SK-N-SH (cell line): ENCODE measurements at regions not wholly inside any gene's neighbourhood (a gene's known extent, or its start where the extent isn't known, plus 50 kb on each side); places are given as distances from the start of the nearest gene placed in this dataset.

Experiments
- CTCF ChIA-PET: fragments of 300-600, 350-600 bp; formaldehyde crosslinking; extraction: SDS; loops from one replicate; lab custom pipeline; 2021; lab: Yijun Ruan, JAX
- POLR2A ChIA-PET: fragments of 350-600 bp; sonication (Branson Sonifier 250); formaldehyde crosslinking; extraction: SDS; loops from one replicate; lab custom pipeline; 2020; ENCODE audit warnings: antibody characterized with exemption, inconsistent platforms; lab: Yijun Ruan, JAX
- DNase-seq: peaks from one replicate; pipeline ENCODE4 v3.0.0; 2012
- H2AFZ ChIP-seq: fragments of 200-600 bp; sonication (generic); 2 replicates; pipeline ENCODE4 v1.8.1; 2016; ENCODE audit warnings: antibody characterized with exemption, mild to moderate bottlenecking, low read depth
- H3F3A ChIP-seq: fragments of 200-600 bp; sonication (generic); replicated peaks from 2 replicates; pipeline ENCODE3; 2016; ENCODE audit warnings: antibody characterized with exemption, mild to moderate bottlenecking; ENCODE audit not compliant: insufficient read depth
- H3K27ac ChIP-seq, 2 experiments: fragments of 200-500 bp in 1 of 2; fragments of 200-600 bp in 1 of 2; sonication (Bioruptor generic) in 1 of 2; sonication (generic), shearing (Covaris generic) in 1 of 2; 2 replicates each; pipeline versions ENCODE4 v1.5.1 to v1.6.1; 2014 to 2016; ENCODE audit warnings: low read depth in 2 of 2, inconsistent platforms in 1 of 2, low read length in 1 of 2, mild to moderate bottlenecking in 1 of 2, mixed read lengths in 1 of 2
- H3K27me3 ChIP-seq: fragments of 200-600 bp; sonication (generic), shearing (Covaris generic); 2 replicates; pipeline ENCODE4 v1.6.1; 2016; ENCODE audit warnings: mixed run types; ENCODE audit not compliant: insufficient read depth
- H3K36me3 ChIP-seq, 2 experiments: fragments of 200-500 bp in 1 of 2; fragments of 200-600 bp in 1 of 2; sonication (Bioruptor generic) in 1 of 2; sonication (generic) in 1 of 2; replicated peaks in 1 of 2; 2 replicates each; pipeline versions ENCODE3 to v1.5.1; 2014 to 2016; ENCODE audit warnings: low read length in 1 of 2, mild to moderate bottlenecking in 1 of 2; ENCODE audit not compliant: insufficient read depth in 2 of 2, control insufficient read depth in 1 of 2
- H3K4me1 ChIP-seq, 2 experiments: fragments of 200-500 bp in 1 of 2; fragments of 200-600 bp in 1 of 2; sonication (Bioruptor generic) in 1 of 2; sonication (generic), shearing (Covaris generic) in 1 of 2; 2 replicates each; pipeline versions ENCODE4 v1.5.1 to v1.6.1; 2014 to 2016; ENCODE audit warnings: low read depth in 1 of 2, low read length in 1 of 2, mixed run types in 1 of 2; ENCODE audit not compliant: insufficient read depth in 2 of 2, control insufficient read depth in 1 of 2
- H3K4me2 ChIP-seq: fragments of 200-600 bp; sonication (generic), shearing (Covaris generic); 2 replicates; pipeline ENCODE4 v1.6.1; 2017; ENCODE audit warnings: mixed run types
- H3K4me3 ChIP-seq, 2 experiments: fragments of 200-500 bp in 1 of 2; fragments of 200-600 bp in 1 of 2; sonication (Bioruptor generic) in 1 of 2; sonication (generic), shearing (Covaris generic) in 1 of 2; 2 replicates each; pipeline versions ENCODE4 v1.5.1 to v1.8.1; 2014 to 2016; ENCODE audit warnings: low read depth in 2 of 2, inconsistent platforms in 1 of 2, low read length in 1 of 2, mild to moderate bottlenecking in 1 of 2, mixed read lengths in 1 of 2, moderate library complexity in 1 of 2
- H3K79me2 ChIP-seq: fragments of 200-600 bp; sonication (generic); 2 replicates; pipeline ENCODE4 v1.8.1; 2017; ENCODE audit warnings: mild to moderate bottlenecking; ENCODE audit not compliant: insufficient read depth
- H3K9ac ChIP-seq: fragments of 200-600 bp; sonication (generic); 2 replicates; pipeline ENCODE4 v1.6.1; 2017; ENCODE audit warnings: mixed run types
- H3K9me2 ChIP-seq: fragments of 200-600 bp; sonication (generic); 2 replicates; pipeline ENCODE4 v1.6.1; 2017; ENCODE audit warnings: mixed run types
- H3K9me3 ChIP-seq: fragments of 200-600 bp; sonication (generic); 2 replicates; pipeline ENCODE4 v1.6.1; 2017; ENCODE audit warnings: mixed run types, mild to moderate bottlenecking, moderate library complexity
- H4K20me1 ChIP-seq: fragments of 200-600 bp; sonication (generic); 2 replicates; pipeline ENCODE4 v1.6.1; 2017; ENCODE audit warnings: mild to moderate bottlenecking, mixed run types; ENCODE audit not compliant: insufficient read depth
- ELF1 ChIP-seq: IDR thresholded peaks from 2 replicates; pipeline ENCODE4 v1.4.0; 2012
- EZH2phosphoT487 ChIP-seq: fragments of 200-600 bp; sonication (generic); IDR thresholded peaks from 2 replicates; pipeline ENCODE4 v1.6.1; 2017; ENCODE audit warnings: low read depth, mixed run types, mild to moderate bottlenecking, antibody characterized with exemption, moderate library complexity, borderline replicate concordance
- FOSL2 ChIP-seq: IDR thresholded peaks from 2 replicates; pipeline ENCODE4 v1.4.0; 2012; ENCODE audit warnings: low read depth, mild to moderate bottlenecking, moderate library complexity, borderline replicate concordance
- FOXJ3 ChIP-seq: sonication (generic); formaldehyde crosslinking; IDR thresholded peaks from 2 replicates; pipeline ENCODE4 v1.5.1; 2020; ENCODE audit warnings: mild to moderate bottlenecking, missing genetic modification reagents
- FOXM1 ChIP-seq: IDR thresholded peaks from 2 replicates; pipeline ENCODE4 v1.4.0; 2012; ENCODE audit warnings: low read depth, mild to moderate bottlenecking
- IRF3 ChIP-seq: fragments of 150-350 bp; IDR thresholded peaks from 2 replicates; pipeline ENCODE4 v1.6.1; 2016; ENCODE audit warnings: mild to moderate bottlenecking, low read depth, low read length
- MAX ChIP-seq: IDR thresholded peaks from 2 replicates; pipeline ENCODE4 v1.4.0; 2012; ENCODE audit warnings: low read depth
- NRF1 ChIP-seq: IDR thresholded peaks from 2 replicates; pipeline ENCODE4 v1.6.1; 2012; ENCODE audit warnings: low read depth, mild to moderate bottlenecking, low read length
- POLR2AphosphoS5 ChIP-seq: IDR thresholded peaks from 2 replicates; pipeline ENCODE4 v1.6.1; 2012; ENCODE audit warnings: low read depth, low read length
- RAD21 ChIP-seq: IDR thresholded peaks from 2 replicates; pipeline ENCODE4 v1.6.1; 2012; ENCODE audit warnings: mild to moderate bottlenecking, low read length
- REST ChIP-seq: IDR thresholded peaks from 2 replicates; pipeline ENCODE4 v1.6.1; 2012; ENCODE audit warnings: mild to moderate bottlenecking, low read depth, low read length, moderate library complexity
- SMC3 ChIP-seq: IDR thresholded peaks from 2 replicates; pipeline ENCODE4 v1.6.1; 2012; ENCODE audit warnings: low read depth, low read length, improper control_type of control experiment
- USF2 ChIP-seq: fragments of 150-350 bp; IDR thresholded peaks from 2 replicates; pipeline ENCODE4 v1.6.1; 2017; ENCODE audit warnings: antibody characterized with exemption, low read length, low read depth, borderline replicate concordance
- ZBTB33 ChIP-seq: IDR thresholded peaks from 2 replicates; pipeline ENCODE4 v1.4.0; 2012; ENCODE audit warnings: low read depth, borderline replicate concordance
- WGBS: methylation state at CpG from one replicate; pipeline ENCODE4 v1.1.6; 2017; ENCODE audit warnings: low lambda C conversion rate; 5-methylcytosine and 5-hydroxymethylcytosine counted together

GRCh38 chr12:92039046-92039445 is 106.6 kb downstream of the BTG1 start:
- Histone ChIP-seq H3K9me3 (no peaks in the 10 kb centered on the region), H3K9me2 (no peaks in the 10 kb centered on the region), H2AFZ (no peak overlapping the region), H3K4me1 (peaks cover 17 to 34% of the 10 kb centered on the region in 2 experiments; a peak in 3 of 4 replicates), H3K27ac (no peak overlapping the region; a peak in 1 of 4 replicates), H3K4me3 (no peak overlapping the region), H3K36me3 (no peaks in the 10 kb centered on the region), H3F3A (no peaks in the 10 kb centered on the region), H4K20me1 (no peaks in the 10 kb centered on the region), H3K27me3 (no peaks in the 10 kb centered on the region), H3K9ac (no peak overlapping the region), H3K79me2 (no peaks in the 10 kb centered on the region), H3K4me2 (no peak overlapping the region)
- CTCF ChIA-PET = interaction anchor here (1.5 kb wide), 1 partner anchor 657 kb away, joined by 3 read pairs; no protein-coding TSS in a partner anchor
- TF ChIP-seq REST = no peak
- TF ChIP-seq MAX = no peak
- no peak for TF ChIP-seq FOXM1
- TF ChIP-seq NRF1 = no peak
- TF ChIP-seq USF2 = no peak
- no peak for TF ChIP-seq ZBTB33
- TF ChIP-seq IRF3 = no peak
- TF ChIP-seq ELF1 = no peak
- TF ChIP-seq EZH2phosphoT487 = no peak
- TF ChIP-seq POLR2AphosphoS5 = no peak
- TF ChIP-seq SMC3 = no peak
- no peak for TF ChIP-seq FOXJ3 (CRISPR knock-in tag)
- TF ChIP-seq RAD21 = no peak
- no peak for TF ChIP-seq FOSL2
- 98% methylated on average over 3 of the region's 3 CpGs for WGBS
- DNase-seq = no peak
- POLR2A ChIA-PET = no interaction called here
